ENCODE measurements at regions not wholly inside any gene's neighbourhood (a gene's known extent, or its start where the extent isn't known, plus 50 kb on each side); places are given as distances from the start of the nearest gene placed in this dataset.

GRCh38 chr9:99300103-99300439 lies 78.0 kb downstream of the SEC61B start:
- peaks cover 6% of the 10 kb centered on the region for H3K4me1 Mint-ChIP-seq (ENCODE audit: low read depth)
- no peaks in the 10 kb centered on the region for H3K9me3 Mint-ChIP-seq
- Histone ChIP-seq H3K27ac (ENCODE audit: low read depth in 1 of 2, low read length in 2 of 2) (no peak overlapping the region), H3K4me1 (ENCODE audit: insufficient read depth, low read length) (peaks cover 3% of the 10 kb centered on the region), H3K9me3 (ENCODE audit: control insufficient read depth in 1 of 2, insufficient read depth in 1 of 2, low read length in 2 of 2) (no peaks in the 10 kb centered on the region), H3K36me3 (ENCODE audit: insufficient read depth, low read length) (no peaks in the 10 kb centered on the region), H3K27me3 (ENCODE audit: control insufficient read depth in 1 of 2, insufficient read depth in 2 of 2, low read length in 2 of 2) (peaks cover 0 to 9% of the 10 kb centered on the region in 2 experiments), H3K4me3 (ENCODE audit: low read length) (no peak overlapping the region)
- DNase-seq (no peak), ATAC-seq (ENCODE audit: poor library complexity) (no peak)
- POLR2A ChIA-PET: no interaction called here
- no peak overlapping the region for H3K27ac Mint-ChIP-seq
- TF ChIP-seq, protein P1, sequence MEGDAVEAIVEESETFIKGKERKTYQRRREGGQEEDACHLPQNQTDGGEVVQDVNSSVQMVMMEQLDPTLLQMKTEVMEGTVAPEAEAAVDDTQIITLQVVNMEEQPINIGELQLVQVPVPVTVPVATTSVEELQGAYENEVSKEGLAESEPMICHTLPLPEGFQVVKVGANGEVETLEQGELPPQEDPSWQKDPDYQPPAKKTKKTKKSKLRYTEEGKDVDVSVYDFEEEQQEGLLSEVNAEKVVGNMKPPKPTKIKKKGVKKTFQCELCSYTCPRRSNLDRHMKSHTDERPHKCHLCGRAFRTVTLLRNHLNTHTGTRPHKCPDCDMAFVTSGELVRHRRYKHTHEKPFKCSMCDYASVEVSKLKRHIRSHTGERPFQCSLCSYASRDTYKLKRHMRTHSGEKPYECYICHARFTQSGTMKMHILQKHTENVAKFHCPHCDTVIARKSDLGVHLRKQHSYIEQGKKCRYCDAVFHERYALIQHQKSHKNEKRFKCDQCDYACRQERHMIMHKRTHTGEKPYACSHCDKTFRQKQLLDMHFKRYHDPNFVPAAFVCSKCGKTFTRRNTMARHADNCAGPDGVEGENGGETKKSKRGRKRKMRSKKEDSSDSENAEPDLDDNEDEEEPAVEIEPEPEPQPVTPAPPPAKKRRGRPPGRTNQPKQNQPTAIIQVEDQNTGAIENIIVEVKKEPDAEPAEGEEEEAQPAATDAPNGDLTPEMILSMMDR (IDR thresholded peaks at IDR 0.05): no peak
- H3K27me3 Mint-ChIP-seq: no peaks in the 10 kb centered on the region
- intact Hi-C loops (cut with DNase I, micrococcal nuclease): no loop called here
- CTCF ChIA-PET: no interaction called here
- H3K36me3 Mint-ChIP-seq (ENCODE audit: low read depth): no peaks in the 10 kb centered on the region
- no peak overlapping the region for H3K4me3 Mint-ChIP-seq

DNA sequence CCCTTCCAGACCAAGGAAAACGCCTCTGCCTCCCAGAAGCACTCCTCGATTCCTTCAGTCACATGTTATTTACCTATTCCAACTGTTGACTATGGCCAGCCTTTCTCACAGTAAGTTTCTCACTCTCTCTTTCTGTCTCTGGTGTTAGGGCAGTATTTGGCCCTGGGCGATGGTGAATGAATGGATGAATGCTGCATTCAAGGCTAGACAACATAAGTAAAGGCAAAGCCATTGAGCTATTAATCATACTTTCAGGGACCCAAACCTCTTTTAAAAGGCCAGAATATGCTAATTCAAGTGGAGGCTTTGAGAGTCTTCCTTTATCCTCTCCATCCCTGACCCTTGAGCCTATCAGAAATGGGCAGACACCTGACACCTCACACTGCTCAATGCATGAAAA lies 78.5 kb downstream of the SEC61B start:
- no peak for ATAC-seq (ENCODE audit: poor library complexity)

DNA sequence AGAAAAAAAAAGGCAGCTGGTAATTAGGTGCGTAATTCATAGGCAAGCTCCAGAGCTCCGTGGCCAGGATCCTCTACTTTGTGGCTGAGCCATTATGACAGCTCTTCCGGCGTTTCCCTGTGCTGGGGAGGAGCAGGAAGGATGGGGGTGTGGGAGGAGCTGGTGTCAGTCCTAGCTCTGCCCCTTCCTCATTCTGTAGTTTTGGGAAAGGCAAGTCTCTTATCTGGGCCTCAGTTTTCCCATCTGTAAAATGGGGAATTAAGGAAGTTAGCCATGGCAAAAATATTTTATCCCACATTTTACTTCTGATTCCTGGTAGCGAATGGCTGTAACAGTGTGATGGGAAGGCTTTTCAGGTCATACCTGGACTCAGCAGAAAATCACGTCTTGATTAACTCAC lies 81.1 kb downstream of the SEC61B start:
- Mint-ChIP-seq H3K9me3 (no peaks in the 10 kb centered on the region), H3K4me1 (ENCODE audit: low read depth) (no peaks in the 10 kb centered on the region), H3K36me3 (ENCODE audit: low read depth) (no peaks in the 10 kb centered on the region), H3K27me3 (peaks cover 5% of the 10 kb centered on the region), H3K4me3 (no peak overlapping the region), H3K27ac (no peak overlapping the region)
- H3K36me3 ChIP-seq (ENCODE audit: insufficient read depth, low read length): no peaks in the 10 kb centered on the region
- intact Hi-C loops (cut with DNase I, micrococcal nuclease): no loop called here
- H3K9me3 ChIP-seq (ENCODE audit: control insufficient read depth in 1 of 2, insufficient read depth in 1 of 2, low read length in 2 of 2): no peaks in the 10 kb centered on the region
- no peak for DNase-seq
- CTCF ChIA-PET: no interaction called here
- H3K27ac ChIP-seq (ENCODE audit: low read depth in 1 of 2, low read length in 2 of 2): no peak overlapping the region
- no peaks in the 10 kb centered on the region for H3K4me1 ChIP-seq (ENCODE audit: insufficient read depth, low read length)
- no peak for ATAC-seq (ENCODE audit: poor library complexity)
- POLR2A ChIA-PET: no interaction called here
- H3K4me3 ChIP-seq (ENCODE audit: low read length): no peak overlapping the region
- H3K27me3 ChIP-seq (ENCODE audit: control insufficient read depth in 1 of 2, insufficient read depth in 2 of 2, low read length in 2 of 2): peaks cover 0 to 9% of the 10 kb centered on the region in 2 experiments
- TF ChIP-seq, protein P1 (IDR thresholded peaks at IDR 0.05): no peak

More for the DNA sequence above, 78.5 kb downstream of the SEC61B start:
- POLR2A ChIA-PET: no interaction called here
- peaks cover 3% of the 10 kb centered on the region for H3K4me1 ChIP-seq (ENCODE audit: insufficient read depth, low read length)
- Mint-ChIP-seq H3K27ac (no peak overlapping the region), H3K27me3 (peaks cover 1% of the 10 kb centered on the region), H3K36me3 (ENCODE audit: low read depth) (no peaks in the 10 kb centered on the region), H3K4me1 (ENCODE audit: low read depth) (peaks cover 6% of the 10 kb centered on the region), H3K9me3 (no peaks in the 10 kb centered on the region), H3K4me3 (no peak overlapping the region)
- no peak overlapping the region for H3K27ac ChIP-seq (ENCODE audit: low read depth in 1 of 2, low read length in 2 of 2)
- CTCF ChIA-PET: no interaction called here
- H3K36me3 ChIP-seq (ENCODE audit: insufficient read depth, low read length): no peaks in the 10 kb centered on the region
- intact Hi-C loops (cut with DNase I, micrococcal nuclease): no loop called here
- no peaks in the 10 kb centered on the region for H3K9me3 ChIP-seq (ENCODE audit: control insufficient read depth in 1 of 2, insufficient read depth in 1 of 2, low read length in 2 of 2)
- H3K4me3 ChIP-seq (ENCODE audit: low read length): no peak overlapping the region
- DNase-seq: no peak
- TF ChIP-seq, protein P1 (IDR thresholded peaks at IDR 0.05): no peak
- H3K27me3 ChIP-seq (ENCODE audit: control insufficient read depth in 1 of 2, insufficient read depth in 2 of 2, low read length in 2 of 2): peaks cover 0 to 9% of the 10 kb centered on the region in 2 experiments

Measured in CD4-positive, alpha-beta T cell (primary cell).